Smooth muscle cell (in vitro differentiated cells): ENCODE measurements at regions not wholly inside any gene's neighbourhood (a gene's known extent, or its start where the extent isn't known, plus 50 kb on each side); places are given as distances from the start of the nearest gene placed in this dataset.

ENCODE experiments used
- DNase-seq: peaks from one replicate; lab custom pipeline; 2025; ENCODE audit not compliant: unreplicated experiment; lab: John Stamatoyannopoulos, UW
- H2AFZ ChIP-seq: fragments of 200-600 bp; sonication (generic); 2 replicates; pipeline ENCODE4 v1.6.0; 2016; ENCODE audit warnings: antibody characterized with exemption, low read depth, mild to moderate bottlenecking
- H3F3A ChIP-seq: fragments of 200-600 bp; sonication (generic); 2 replicates; pipeline ENCODE4 v1.6.0; 2017; ENCODE audit warnings: antibody characterized with exemption, low read depth
- H3K27ac ChIP-seq: fragments of 200-600 bp; sonication (generic); 2 replicates; pipeline ENCODE4 v1.5.1; 2016; ENCODE audit warnings: low read depth, mild to moderate bottlenecking
- H3K27me3 ChIP-seq: fragments of 200-600 bp; sonication (generic); 2 replicates; pipeline ENCODE4 v1.6.1; 2016; ENCODE audit warnings: low read depth, mild to moderate bottlenecking
- H3K36me3 ChIP-seq: fragments of 200-600 bp; sonication (generic); 2 replicates; pipeline ENCODE4 v1.5.1; 2016; ENCODE audit warnings: low read depth
- H3K4me1 ChIP-seq: fragments of 200-600 bp; sonication (generic); 2 replicates; pipeline ENCODE4 v1.5.1; 2016; ENCODE audit warnings: low read depth
- H3K4me2 ChIP-seq: fragments of 200-600 bp; sonication (generic); 2 replicates; pipeline ENCODE4 v1.6.0; 2016; ENCODE audit warnings: mild to moderate bottlenecking
- H3K4me3 ChIP-seq: fragments of 200-600 bp; sonication (generic); 2 replicates; pipeline ENCODE4 v1.5.1; 2016; ENCODE audit warnings: mild to moderate bottlenecking
- H3K79me2 ChIP-seq: fragments of 200-600 bp; sonication (generic); 2 replicates; pipeline ENCODE4 v1.6.0; 2016; ENCODE audit warnings: low read depth, mild to moderate bottlenecking
- H3K9ac ChIP-seq: fragments of 200-600 bp; sonication (generic); 2 replicates; pipeline ENCODE4 v1.6.0; 2016; ENCODE audit warnings: low read depth
- H3K9me3 ChIP-seq: fragments of 200-600 bp; sonication (generic); replicated peaks from 2 replicates; pipeline ENCODE4 v1.5.1; 2016; ENCODE audit warnings: low read depth
- H4K20me1 ChIP-seq: fragments of 200-600 bp; sonication (generic); 2 replicates; pipeline ENCODE4 v1.6.0; 2016; ENCODE audit warnings: low read depth
- WGBS: methylation state at CpG from one replicate; pipeline ENCODE4 v1.1.7; 2016; ENCODE audit warnings: low lambda C conversion rate; 5-methylcytosine and 5-hydroxymethylcytosine counted together
- TF ChIP-seq, protein P1 (sequence below): fragments of 200-600 bp; sonication (generic); IDR thresholded peaks from 2 replicates; pipeline ENCODE4 v1.5.1; 2017; ENCODE audit warnings: borderline replicate concordance, mild to moderate bottlenecking, antibody characterized with exemption; ENCODE audit not compliant: insufficient read depth, poor library complexity, severe bottlenecking

DNA sequence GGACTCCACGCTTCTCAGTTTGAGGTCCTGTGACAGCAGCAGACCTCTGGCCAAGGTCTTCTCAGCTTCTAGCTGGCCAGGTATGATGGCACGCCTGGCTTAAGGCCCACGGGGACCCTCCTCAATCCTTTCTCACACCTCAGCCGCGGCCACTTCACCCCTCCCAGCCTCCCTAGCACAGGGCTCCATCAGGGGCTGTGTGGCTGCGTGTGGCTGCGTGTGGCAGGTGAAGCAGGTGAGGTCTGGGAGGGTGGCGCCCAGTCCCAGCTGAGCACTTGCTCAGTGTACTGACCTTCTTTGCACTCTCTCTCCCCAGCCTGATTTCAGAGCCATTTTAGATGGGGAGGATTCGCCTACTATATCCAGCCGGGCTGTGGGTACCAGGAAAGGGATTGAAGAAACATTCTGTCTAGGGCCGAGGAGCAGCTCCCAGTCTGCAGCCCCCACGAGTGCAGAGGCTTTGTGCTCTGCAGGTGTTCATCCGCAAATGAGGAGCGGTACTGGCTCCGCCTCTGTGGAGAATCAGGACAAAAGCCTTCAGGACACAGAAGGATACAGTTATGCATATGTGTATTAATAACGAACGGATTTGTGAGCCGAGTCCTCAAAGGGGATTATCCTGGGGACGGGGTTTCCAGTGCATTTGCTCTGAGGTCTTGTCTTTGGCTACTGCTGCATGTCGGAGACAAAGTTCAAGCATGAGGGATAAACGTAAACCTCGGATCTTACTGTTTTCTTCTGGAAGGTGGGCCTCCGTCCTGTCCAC, 236.9 kb upstream of the RAB6C start:
- Histone ChIP-seq H3K36me3 (no peaks in the 10 kb centered on the region), H2AFZ (no peak overlapping the region), H3K9ac (no peak overlapping the region), H3K4me3 (no peak overlapping the region), H3K27ac (no peak overlapping the region), H3K27me3 (no peaks in the 10 kb centered on the region), H3K4me2 (no peak overlapping the region), H3F3A (no peaks in the 10 kb centered on the region), H3K4me1 (no peaks in the 10 kb centered on the region), H4K20me1 (no peaks in the 10 kb centered on the region), H3K79me2 (no peaks in the 10 kb centered on the region), H3K9me3 (no peaks in the 10 kb centered on the region)
- WGBS: 89% methylated on average over 23 of the region's 23 CpGs
- no peak for DNase-seq
- TF ChIP-seq, protein P1, sequence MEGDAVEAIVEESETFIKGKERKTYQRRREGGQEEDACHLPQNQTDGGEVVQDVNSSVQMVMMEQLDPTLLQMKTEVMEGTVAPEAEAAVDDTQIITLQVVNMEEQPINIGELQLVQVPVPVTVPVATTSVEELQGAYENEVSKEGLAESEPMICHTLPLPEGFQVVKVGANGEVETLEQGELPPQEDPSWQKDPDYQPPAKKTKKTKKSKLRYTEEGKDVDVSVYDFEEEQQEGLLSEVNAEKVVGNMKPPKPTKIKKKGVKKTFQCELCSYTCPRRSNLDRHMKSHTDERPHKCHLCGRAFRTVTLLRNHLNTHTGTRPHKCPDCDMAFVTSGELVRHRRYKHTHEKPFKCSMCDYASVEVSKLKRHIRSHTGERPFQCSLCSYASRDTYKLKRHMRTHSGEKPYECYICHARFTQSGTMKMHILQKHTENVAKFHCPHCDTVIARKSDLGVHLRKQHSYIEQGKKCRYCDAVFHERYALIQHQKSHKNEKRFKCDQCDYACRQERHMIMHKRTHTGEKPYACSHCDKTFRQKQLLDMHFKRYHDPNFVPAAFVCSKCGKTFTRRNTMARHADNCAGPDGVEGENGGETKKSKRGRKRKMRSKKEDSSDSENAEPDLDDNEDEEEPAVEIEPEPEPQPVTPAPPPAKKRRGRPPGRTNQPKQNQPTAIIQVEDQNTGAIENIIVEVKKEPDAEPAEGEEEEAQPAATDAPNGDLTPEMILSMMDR: no peak

DNA sequence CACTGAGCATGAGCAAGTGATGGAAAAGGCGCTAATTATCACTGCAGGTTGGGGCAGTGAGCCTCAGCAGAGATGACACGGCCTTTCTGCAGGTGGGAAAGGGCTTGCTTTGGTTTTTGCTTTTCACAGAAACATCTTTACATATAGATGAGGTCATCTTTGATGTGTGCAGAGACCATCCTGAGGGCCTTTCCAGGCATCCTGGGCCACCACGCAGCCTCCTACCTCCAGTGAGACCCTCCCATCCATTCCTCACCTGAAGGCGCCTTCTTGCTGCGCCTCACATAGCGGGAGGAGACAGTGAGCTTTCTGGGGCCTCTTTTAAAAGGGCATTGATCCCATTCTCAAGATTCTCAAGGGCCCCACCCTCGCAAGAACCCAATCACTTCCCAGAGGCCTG, 235.3 kb upstream of the RAB6C start:
- Histone ChIP-seq H3K4me3 (no peak overlapping the region), H3K27ac (no peak overlapping the region), H3K9me3 (no peaks in the 10 kb centered on the region), H3K4me1 (no peaks in the 10 kb centered on the region), H3K9ac (no peak overlapping the region), H2AFZ (no peak overlapping the region), H3K4me2 (no peak overlapping the region), H3F3A (no peaks in the 10 kb centered on the region), H3K36me3 (no peaks in the 10 kb centered on the region), H4K20me1 (no peaks in the 10 kb centered on the region), H3K79me2 (no peaks in the 10 kb centered on the region), H3K27me3 (no peaks in the 10 kb centered on the region)
- 95% methylated on average over 7 of the region's 7 CpGs for WGBS
- DNase-seq: no peak
- TF ChIP-seq, protein P1: no peak

DNA sequence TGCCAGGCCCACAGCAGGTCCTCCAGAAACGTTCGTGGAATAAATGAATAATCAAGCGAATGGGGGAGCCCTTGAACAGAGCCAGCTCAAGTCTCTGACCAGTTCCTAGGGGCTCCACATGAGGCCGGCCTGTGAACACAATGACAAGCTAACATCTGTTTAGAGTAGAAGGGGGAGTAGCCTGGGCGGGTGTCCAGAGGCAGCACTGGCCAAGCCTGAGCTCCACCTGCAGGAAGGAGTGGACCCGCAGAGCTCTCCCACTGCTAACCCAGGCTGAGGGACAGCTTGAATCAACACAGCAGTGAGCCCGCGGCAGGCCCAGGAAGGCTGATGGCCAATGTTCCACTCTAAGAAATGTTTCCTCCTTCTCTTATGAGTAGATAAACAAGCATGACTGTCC, 234.8 kb upstream of the RAB6C start:
- H3K9ac ChIP-seq: no peak overlapping the region
- H3K36me3 ChIP-seq: no peaks in the 10 kb centered on the region
- no peaks in the 10 kb centered on the region for H3F3A ChIP-seq
- no peak for DNase-seq
- H3K4me1 ChIP-seq: no peaks in the 10 kb centered on the region
- H3K27me3 ChIP-seq: no peaks in the 10 kb centered on the region
- H3K27ac ChIP-seq: no peak overlapping the region
- H3K4me2 ChIP-seq: no peak overlapping the region
- no peak overlapping the region for H2AFZ ChIP-seq
- no peaks in the 10 kb centered on the region for H4K20me1 ChIP-seq
- no peaks in the 10 kb centered on the region for H3K9me3 ChIP-seq
- WGBS: 87% methylated on average over 8 of the region's 8 CpGs
- TF ChIP-seq, protein P1: no peak
- H3K79me2 ChIP-seq: no peaks in the 10 kb centered on the region
- no peak overlapping the region for H3K4me3 ChIP-seq

DNA sequence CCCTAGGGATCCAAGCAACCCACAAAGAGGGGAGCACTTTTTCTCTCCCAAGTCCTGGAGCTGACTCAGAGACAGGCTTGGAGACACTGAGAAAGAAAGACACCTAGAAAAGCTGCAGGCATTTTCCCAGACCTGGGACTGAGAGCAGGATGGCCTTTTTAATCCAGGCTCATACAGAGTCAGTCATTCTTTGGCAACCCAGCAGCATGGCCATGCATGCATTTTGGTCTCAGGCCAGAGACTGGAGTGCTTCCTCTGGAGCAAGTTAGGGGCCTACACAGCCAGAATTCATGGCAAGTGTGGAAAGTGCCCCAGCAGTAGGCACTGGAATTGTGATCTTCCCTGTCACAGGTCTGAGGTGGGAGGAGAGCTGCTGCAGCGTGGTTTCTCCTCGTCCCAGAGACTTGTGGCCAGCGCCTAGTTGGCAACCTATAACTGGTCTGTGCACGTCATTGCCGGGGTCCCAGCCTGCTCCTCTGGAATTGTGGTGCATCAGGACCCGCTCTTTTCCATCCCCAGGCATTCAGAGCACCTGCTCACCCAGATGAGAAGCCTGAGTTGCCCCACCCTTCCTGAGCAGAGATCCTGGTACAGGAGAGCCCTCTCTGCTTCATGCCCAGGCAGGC, 231.9 kb upstream of the RAB6C start:
- Histone ChIP-seq H4K20me1 (no peaks in the 10 kb centered on the region), H3K79me2 (no peaks in the 10 kb centered on the region), H3K27me3 (no peaks in the 10 kb centered on the region), H3K9me3 (no peaks in the 10 kb centered on the region), H3K27ac (no peak overlapping the region), H2AFZ (no peak overlapping the region), H3K36me3 (no peaks in the 10 kb centered on the region), H3K4me3 (no peak overlapping the region), H3K4me1 (no peaks in the 10 kb centered on the region), H3K4me2 (no peak overlapping the region), H3F3A (no peaks in the 10 kb centered on the region), H3K9ac (no peak overlapping the region)
- TF ChIP-seq, protein P1: no peak
- no peak for DNase-seq
- WGBS: 93% methylated on average over 6 of the region's 6 CpGs
